ENCODE measurements at regions not wholly inside any gene's neighbourhood (a gene's known extent, or its start where the extent isn't known, plus 50 kb on each side); places are given as distances from the start of the nearest gene placed in this dataset.

DNA sequence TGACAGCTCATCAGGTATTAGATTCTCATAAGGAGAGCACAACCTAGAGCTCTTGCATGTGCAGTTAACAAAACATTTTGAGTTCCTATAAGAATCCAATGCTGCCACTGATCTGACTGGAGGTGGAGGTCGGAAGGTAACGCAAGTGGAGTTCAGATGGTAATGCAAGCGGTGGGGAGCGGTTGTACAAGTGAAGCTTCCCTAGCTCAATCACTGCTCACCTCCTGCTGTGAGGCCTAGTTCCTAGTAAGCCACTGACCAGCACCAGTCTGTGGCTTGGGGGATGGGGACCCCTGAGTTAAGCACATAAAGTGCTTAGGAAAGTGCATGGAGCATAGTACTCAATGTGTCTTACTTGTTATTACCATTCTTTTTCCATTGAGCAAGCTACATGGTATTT lies 983.2 kb upstream of the IGFBP7 start (continued):
- TF ChIP-seq MXI1 (IDR thresholded peaks at IDR 0.05; ENCODE audit: low read depth, low read length), result no peak

DNA sequence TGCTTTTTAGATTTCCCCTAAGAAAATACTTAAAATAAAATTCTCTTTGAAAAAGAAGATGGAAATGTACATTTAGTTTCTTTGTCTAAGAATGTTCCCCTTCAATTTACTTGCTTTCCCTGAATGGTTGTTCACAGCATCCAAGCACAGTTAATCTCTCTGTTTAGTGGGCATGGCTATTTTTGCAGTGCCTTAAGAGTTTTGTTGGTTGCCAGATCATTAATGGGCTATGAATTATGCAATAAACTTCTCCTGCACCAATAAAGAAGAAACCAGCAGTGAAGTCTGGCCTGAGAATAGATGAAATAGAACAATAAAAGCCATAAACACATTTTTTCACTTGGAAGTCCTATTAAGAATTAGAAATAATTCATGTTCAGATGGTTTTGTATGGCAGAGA lies 980.4 kb upstream of the IGFBP7 start:
- no peaks in the 10 kb centered on the region for H4K20me1 ChIP-seq (ENCODE audit: insufficient read depth)
- no peak overlapping the region for H3K4me3 ChIP-seq (ENCODE audit: low read depth in 2 of 2, low read length in 1 of 2)
- ChIA-PET POLR2A (no interaction called here), CTCF (no interaction called here)
- H3K27ac ChIP-seq (ENCODE audit: low read depth in 2 of 2, low read length in 1 of 2), result no peak overlapping the region
- H3K9me3 ChIP-seq, result no peaks in the 10 kb centered on the region
- H3K27me3 ChIP-seq (ENCODE audit: insufficient read depth), result no peaks in the 10 kb centered on the region
- DNase-seq, result no peak
- TF ChIP-seq, protein P1, sequence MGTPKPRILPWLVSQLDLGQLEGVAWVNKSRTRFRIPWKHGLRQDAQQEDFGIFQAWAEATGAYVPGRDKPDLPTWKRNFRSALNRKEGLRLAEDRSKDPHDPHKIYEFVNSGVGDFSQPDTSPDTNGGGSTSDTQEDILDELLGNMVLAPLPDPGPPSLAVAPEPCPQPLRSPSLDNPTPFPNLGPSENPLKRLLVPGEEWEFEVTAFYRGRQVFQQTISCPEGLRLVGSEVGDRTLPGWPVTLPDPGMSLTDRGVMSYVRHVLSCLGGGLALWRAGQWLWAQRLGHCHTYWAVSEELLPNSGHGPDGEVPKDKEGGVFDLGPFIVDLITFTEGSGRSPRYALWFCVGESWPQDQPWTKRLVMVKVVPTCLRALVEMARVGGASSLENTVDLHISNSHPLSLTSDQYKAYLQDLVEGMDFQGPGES (IDR thresholded peaks at IDR 0.05; ENCODE audit: low read depth, low read length), result no peak
- no peak for TF ChIP-seq TCF12 (IDR thresholded peaks at IDR 0.05)
- TF ChIP-seq GABPA (IDR thresholded peaks at IDR 0.05; ENCODE audit: low read depth), result no peak
- no peak for TF ChIP-seq RXRA (IDR thresholded peaks at IDR 0.05; ENCODE audit: borderline replicate concordance, low read depth)
- TF ChIP-seq EZH2phosphoT487 (IDR thresholded peaks at IDR 0.05; ENCODE audit: borderline replicate concordance, low read depth), result no peak
- TF ChIP-seq NFIC (IDR thresholded peaks at IDR 0.05; ENCODE audit: borderline replicate concordance), result no peak
- no peak for TF ChIP-seq RCOR1 (IDR thresholded peaks at IDR 0.05; ENCODE audit: low read length)
- TF ChIP-seq RAD21 (IDR thresholded peaks at IDR 0.05; ENCODE audit: low read length), result no peak
- TF ChIP-seq MXI1 (IDR thresholded peaks at IDR 0.05; ENCODE audit: low read depth, low read length), result no peak
- no peak for TF ChIP-seq ELF1 (IDR thresholded peaks at IDR 0.05)
- TF ChIP-seq, protein P2, sequence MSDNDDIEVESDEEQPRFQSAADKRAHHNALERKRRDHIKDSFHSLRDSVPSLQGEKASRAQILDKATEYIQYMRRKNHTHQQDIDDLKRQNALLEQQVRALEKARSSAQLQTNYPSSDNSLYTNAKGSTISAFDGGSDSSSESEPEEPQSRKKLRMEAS (IDR thresholded peaks at IDR 0.05; ENCODE audit: low read depth), result no peak
- TF ChIP-seq MEF2A (IDR thresholded peaks at IDR 0.05; ENCODE audit: borderline replicate concordance, low read depth), result no peak
- no peak for TF ChIP-seq JUND (IDR thresholded peaks at IDR 0.05)
- TF ChIP-seq TAF1 (IDR thresholded peaks at IDR 0.05; ENCODE audit: borderline replicate concordance, low read depth, low read length), result no peak
- no peak for TF ChIP-seq EP300 (IDR thresholded peaks at IDR 0.05; ENCODE audit: borderline replicate concordance in 1 of 2, low read depth in 1 of 2, low read length in 1 of 2)
- TF ChIP-seq, protein P3, sequence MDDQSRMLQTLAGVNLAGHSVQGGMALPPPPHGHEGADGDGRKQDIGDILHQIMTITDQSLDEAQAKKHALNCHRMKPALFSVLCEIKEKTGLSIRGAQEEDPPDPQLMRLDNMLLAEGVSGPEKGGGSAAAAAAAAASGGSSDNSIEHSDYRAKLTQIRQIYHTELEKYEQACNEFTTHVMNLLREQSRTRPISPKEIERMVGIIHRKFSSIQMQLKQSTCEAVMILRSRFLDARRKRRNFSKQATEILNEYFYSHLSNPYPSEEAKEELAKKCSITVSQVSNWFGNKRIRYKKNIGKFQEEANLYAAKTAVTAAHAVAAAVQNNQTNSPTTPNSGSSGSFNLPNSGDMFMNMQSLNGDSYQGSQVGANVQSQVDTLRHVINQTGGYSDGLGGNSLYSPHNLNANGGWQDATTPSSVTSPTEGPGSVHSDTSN (IDR thresholded peaks at IDR 0.05), result no peak
- no peaks in the 10 kb centered on the region for H3K36me3 ChIP-seq (replicated peaks in 1 of 2; ENCODE audit: control insufficient read depth in 1 of 2, insufficient read depth in 2 of 2, low read length in 1 of 2)
- no peaks in the 10 kb centered on the region for H3K79me2 ChIP-seq (ENCODE audit: insufficient read depth)
- H3F3A ChIP-seq (replicated peaks; ENCODE audit: insufficient read depth), result no peaks in the 10 kb centered on the region
- no peak overlapping the region for H2AFZ ChIP-seq (ENCODE audit: low read depth)
- H3K4me1 ChIP-seq (ENCODE audit: control insufficient read depth in 1 of 2, insufficient read depth in 2 of 2, low read depth in 1 of 2, low read length in 1 of 2), result no peaks in the 10 kb centered on the region; a peak in 1 of 4 replicates
- no peaks in the 10 kb centered on the region for H3K9me2 ChIP-seq
- no peak overlapping the region for H3K9ac ChIP-seq
- no peak overlapping the region for H3K4me2 ChIP-seq

DNA sequence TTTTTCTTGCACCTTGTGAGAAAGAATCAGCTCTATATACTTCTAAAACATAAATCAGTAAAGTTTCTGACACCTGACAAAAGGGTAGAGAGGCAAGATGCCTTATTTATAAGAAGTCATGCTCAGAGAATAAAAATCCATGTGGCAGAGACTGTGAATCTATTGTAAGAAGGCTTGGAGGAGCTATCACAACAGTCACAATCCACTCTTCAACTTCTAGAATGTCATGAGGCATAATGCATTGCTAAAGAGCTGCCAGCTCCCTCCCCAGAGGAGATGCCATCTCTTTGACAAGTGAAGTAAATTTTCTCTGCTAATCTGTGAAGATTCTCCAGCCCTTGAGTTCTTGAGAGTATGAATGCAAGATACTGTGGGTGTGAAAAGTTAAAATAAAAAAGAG lies 971.2 kb upstream of the IGFBP7 start:
- no peak for DNase-seq
- Histone ChIP-seq H3K27me3 (ENCODE audit: insufficient read depth) (no peaks in the 10 kb centered on the region), H3K4me3 (ENCODE audit: low read depth in 2 of 2, low read length in 1 of 2) (no peak overlapping the region), H3K4me2 (no peak overlapping the region), H3F3A (replicated peaks; ENCODE audit: insufficient read depth) (no peaks in the 10 kb centered on the region), H2AFZ (ENCODE audit: low read depth) (no peak overlapping the region), H3K9ac (no peak overlapping the region), H3K9me3 (no peaks in the 10 kb centered on the region), H4K20me1 (ENCODE audit: insufficient read depth) (no peaks in the 10 kb centered on the region), H3K4me1 (ENCODE audit: control insufficient read depth in 1 of 2, insufficient read depth in 2 of 2, low read depth in 1 of 2, low read length in 1 of 2) (no peaks in the 10 kb centered on the region), H3K9me2 (no peaks in the 10 kb centered on the region), H3K27ac (ENCODE audit: low read depth in 2 of 2, low read length in 1 of 2) (no peak overlapping the region), H3K36me3 (replicated peaks in 1 of 2; ENCODE audit: control insufficient read depth in 1 of 2, insufficient read depth in 2 of 2, low read length in 1 of 2) (no peaks in the 10 kb centered on the region), H3K79me2 (ENCODE audit: insufficient read depth) (no peaks in the 10 kb centered on the region)
- ChIA-PET POLR2A (no interaction called here), CTCF (no interaction called here)
- no peak for TF ChIP-seq NRF1 (IDR thresholded peaks at IDR 0.05; ENCODE audit: low read depth, low read length)
- TF ChIP-seq, protein P4, sequence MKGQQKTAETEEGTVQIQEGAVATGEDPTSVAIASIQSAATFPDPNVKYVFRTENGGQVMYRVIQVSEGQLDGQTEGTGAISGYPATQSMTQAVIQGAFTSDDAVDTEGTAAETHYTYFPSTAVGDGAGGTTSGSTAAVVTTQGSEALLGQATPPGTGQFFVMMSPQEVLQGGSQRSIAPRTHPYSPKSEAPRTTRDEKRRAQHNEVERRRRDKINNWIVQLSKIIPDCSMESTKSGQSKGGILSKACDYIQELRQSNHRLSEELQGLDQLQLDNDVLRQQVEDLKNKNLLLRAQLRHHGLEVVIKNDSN (IDR thresholded peaks at IDR 0.05; ENCODE audit: borderline replicate concordance, low read depth), result no peak
- TF ChIP-seq, protein P3 (IDR thresholded peaks at IDR 0.05), result no peak
- TF ChIP-seq, protein P5, sequence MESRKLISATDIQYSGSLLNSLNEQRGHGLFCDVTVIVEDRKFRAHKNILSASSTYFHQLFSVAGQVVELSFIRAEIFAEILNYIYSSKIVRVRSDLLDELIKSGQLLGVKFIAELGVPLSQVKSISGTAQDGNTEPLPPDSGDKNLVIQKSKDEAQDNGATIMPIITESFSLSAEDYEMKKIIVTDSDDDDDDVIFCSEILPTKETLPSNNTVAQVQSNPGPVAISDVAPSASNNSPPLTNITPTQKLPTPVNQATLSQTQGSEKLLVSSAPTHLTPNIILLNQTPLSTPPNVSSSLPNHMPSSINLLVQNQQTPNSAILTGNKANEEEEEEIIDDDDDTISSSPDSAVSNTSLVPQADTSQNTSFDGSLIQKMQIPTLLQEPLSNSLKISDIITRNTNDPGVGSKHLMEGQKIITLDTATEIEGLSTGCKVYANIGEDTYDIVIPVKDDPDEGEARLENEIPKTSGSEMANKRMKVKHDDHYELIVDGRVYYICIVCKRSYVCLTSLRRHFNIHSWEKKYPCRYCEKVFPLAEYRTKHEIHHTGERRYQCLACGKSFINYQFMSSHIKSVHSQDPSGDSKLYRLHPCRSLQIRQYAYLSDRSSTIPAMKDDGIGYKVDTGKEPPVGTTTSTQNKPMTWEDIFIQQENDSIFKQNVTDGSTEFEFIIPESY (IDR thresholded peaks at IDR 0.05; ENCODE audit: borderline replicate concordance, low read depth), result no peak
- no peak for TF ChIP-seq FOXJ3 (CRISPR knock-in tag; IDR thresholded peaks at IDR 0.05)
- no peak for TF ChIP-seq RFX5 (IDR thresholded peaks at IDR 0.05; ENCODE audit: low read length)
- TF ChIP-seq, protein P2 (IDR thresholded peaks at IDR 0.05; ENCODE audit: low read depth), result no peak

Measured in SK-N-SH (cell line).